Osteocyte (in vitro differentiated cells): ENCODE measurements at regions not wholly inside any gene's neighbourhood (a gene's known extent, or its start where the extent isn't known, plus 50 kb on each side); places are given as distances from the start of the nearest gene placed in this dataset.

Experiments used
- DNase-seq: peaks from one replicate; pipeline ENCODE4 v3.0.0; 2021; ENCODE audit warnings: mixed read lengths; ENCODE audit not compliant: unreplicated experiment; ENCODE audit errors: extremely low spot score
- H3K27ac Mint-ChIP-seq: one replicate; pipeline ENCODE4 v1.8.0; 2021; ENCODE audit warnings: mild to moderate bottlenecking, mixed read lengths; ENCODE audit not compliant: unreplicated experiment
- H3K27me3 Mint-ChIP-seq: one replicate; pipeline ENCODE4 v1.8.0; 2021; ENCODE audit warnings: mixed read lengths; ENCODE audit not compliant: unreplicated experiment
- H3K36me3 Mint-ChIP-seq: one replicate; pipeline ENCODE4 v1.8.0; 2021; ENCODE audit warnings: mixed read lengths; ENCODE audit not compliant: unreplicated experiment
- H3K4me1 Mint-ChIP-seq: one replicate; pipeline ENCODE4 v1.8.0; 2021; ENCODE audit warnings: mixed read lengths; ENCODE audit not compliant: unreplicated experiment
- H3K4me3 Mint-ChIP-seq: one replicate; pipeline ENCODE4 v1.8.0; 2021; ENCODE audit warnings: mild to moderate bottlenecking, moderate library complexity, mixed read lengths; ENCODE audit not compliant: unreplicated experiment
- H3K9me3 Mint-ChIP-seq: one replicate; pipeline ENCODE4 v1.8.0; 2021; ENCODE audit warnings: mixed read lengths; ENCODE audit not compliant: unreplicated experiment
- CTCF ChIP-seq: fragments of 200-600 bp; sonication (generic); IDR thresholded peaks from 2 replicates; pipeline ENCODE4 v1.5.0; 2021; ENCODE audit warnings: antibody characterized with exemption, mild to moderate bottlenecking, moderate library complexity

- no peaks in the 10 kb centered on the region for H3K36me3 Mint-ChIP-seq
- no peak overlapping the region for H3K27ac Mint-ChIP-seq
- H3K27me3 Mint-ChIP-seq: peaks cover 15% of the 10 kb centered on the region
- no peaks in the 10 kb centered on the region for H3K9me3 Mint-ChIP-seq
- no peak for DNase-seq
- no peak overlapping the region for H3K4me3 Mint-ChIP-seq
- H3K4me1 Mint-ChIP-seq: no peaks in the 10 kb centered on the region
- no peak for TF ChIP-seq CTCF
Observed at GRCh38 chr20:43821795-43822194, 92.9 kb upstream of the TOX2 start.

- peaks cover 15% of the 10 kb centered on the region for H3K27me3 Mint-ChIP-seq
- TF ChIP-seq CTCF: no peak
- DNase-seq: no peak
- H3K36me3 Mint-ChIP-seq: no peaks in the 10 kb centered on the region
- no peaks in the 10 kb centered on the region for H3K4me1 Mint-ChIP-seq
- no peaks in the 10 kb centered on the region for H3K9me3 Mint-ChIP-seq
- H3K4me3 Mint-ChIP-seq: no peak overlapping the region
- H3K27ac Mint-ChIP-seq: no peak overlapping the region
Observed at GRCh38 chr20:43820731-43821330, 93.8 kb upstream of the TOX2 start.

GRCh38 chr20:43812216-43812615, 85.4 kb upstream of the GTSF1L start:
- H3K4me1 Mint-ChIP-seq: no peaks in the 10 kb centered on the region
- H3K4me3 Mint-ChIP-seq: no peak overlapping the region
- no peak for DNase-seq
- H3K9me3 Mint-ChIP-seq: peaks cover 44% of the 10 kb centered on the region
- no peaks in the 10 kb centered on the region for H3K36me3 Mint-ChIP-seq
- no peaks in the 10 kb centered on the region for H3K27me3 Mint-ChIP-seq
- no peak for TF ChIP-seq CTCF
- H3K27ac Mint-ChIP-seq: no peak overlapping the region

GRCh38 chr20:43809206-43809819, 82.5 kb upstream of the GTSF1L start:
- TF ChIP-seq CTCF: no peak
- no peaks in the 10 kb centered on the region for H3K27me3 Mint-ChIP-seq
- DNase-seq: no peak
- H3K27ac Mint-ChIP-seq: no peak overlapping the region
- H3K9me3 Mint-ChIP-seq: peaks cover 64% of the 10 kb centered on the region
- H3K4me1 Mint-ChIP-seq: no peaks in the 10 kb centered on the region
- H3K36me3 Mint-ChIP-seq: no peaks in the 10 kb centered on the region
- no peak overlapping the region for H3K4me3 Mint-ChIP-seq

- Mint-ChIP-seq H3K4me1 (no peaks in the 10 kb centered on the region), H3K36me3 (no peaks in the 10 kb centered on the region), H3K9me3 (peaks cover 51% of the 10 kb centered on the region), H3K4me3 (no peak overlapping the region), H3K27ac (no peak overlapping the region), H3K27me3 (no peaks in the 10 kb centered on the region)
- no peak for DNase-seq
- TF ChIP-seq CTCF: no peak
Observed at GRCh38 chr20:43804781-43805180, 78.0 kb upstream of the GTSF1L start.
